Neural progenitor cell (in vitro differentiated cells): ENCODE measurements at regions not wholly inside any gene's neighbourhood (a gene's known extent, or its start where the extent isn't known, plus 50 kb on each side); places are given as distances from the start of the nearest gene placed in this dataset.
A peak's percentile ranks its signal among the peaks of the same experiment; 100 is the strongest.

ENCODE experiments used
- DNase-seq: peaks from one replicate; pipeline ENCODE4 v3.0.0-alpha.2; 2016; ENCODE audit warnings: low spot score
- H2AFZ ChIP-seq: fragments of 200-600 bp; sonication (generic); replicated peaks from 2 replicates; pipeline ENCODE4 v1.6.1; 2016; ENCODE audit warnings: antibody characterized with exemption
- H3F3A ChIP-seq: fragments of 200-600 bp; sonication (generic); 2 replicates; pipeline ENCODE4 v1.6.1; 2016; ENCODE audit warnings: antibody characterized with exemption, low read depth
- H3K27ac ChIP-seq: fragments of 200-600 bp; sonication (generic); 2 replicates; pipeline ENCODE4 v1.5.1; 2016; ENCODE audit warnings: mild to moderate bottlenecking
- H3K27me3 ChIP-seq: fragments of 200-600 bp; sonication (generic); 2 replicates; pipeline ENCODE4 v1.6.1; 2016; ENCODE audit warnings: mild to moderate bottlenecking, moderate library complexity
- H3K36me3 ChIP-seq: fragments of 200-600 bp; sonication (generic); 2 replicates; pipeline ENCODE4 v1.5.1; 2016
- H3K4me1 ChIP-seq: fragments of 200-600 bp; sonication (generic); 2 replicates; pipeline ENCODE4 v1.6.1; 2016; ENCODE audit warnings: mixed run types
- H3K4me2 ChIP-seq: fragments of 200-600 bp; sonication (generic); 2 replicates; pipeline ENCODE4 v1.6.1; 2016
- H3K4me3 ChIP-seq: fragments of 200-600 bp; sonication (generic); 2 replicates; pipeline ENCODE4 v1.5.1; 2016
- H3K79me2 ChIP-seq: fragments of 200-600 bp; sonication (generic); 2 replicates; pipeline ENCODE4 v1.6.1; 2016; ENCODE audit warnings: low read depth
- H3K9ac ChIP-seq: fragments of 200-600 bp; sonication (generic); 2 replicates; pipeline ENCODE4 v1.6.1; 2016
- H3K9me3 ChIP-seq: fragments of 200-600 bp; sonication (generic); 2 replicates; pipeline ENCODE4 v1.5.1; 2016; ENCODE audit warnings: low read depth
- H4K20me1 ChIP-seq: fragments of 200-600 bp; sonication (generic); 2 replicates; pipeline ENCODE4 v1.6.1; 2016; ENCODE audit warnings: low read depth
- H3K27ac Mint-ChIP-seq: 3 replicates; pipeline ENCODE4 v1.8.0; 2021; ENCODE audit warnings: mixed read lengths
- H3K27me3 Mint-ChIP-seq: 2 replicates; pipeline ENCODE4 v1.8.0; 2022; ENCODE audit warnings: low read depth, mild to moderate bottlenecking, inconsistent platforms, moderate library complexity, mixed read lengths; ENCODE audit not compliant: insufficient read depth
- H3K36me3 Mint-ChIP-seq: 3 replicates; pipeline ENCODE4 v1.8.0; 2021; ENCODE audit warnings: mixed read lengths
- H3K4me1 Mint-ChIP-seq: 3 replicates; pipeline ENCODE4 v1.8.0; 2021; ENCODE audit warnings: mixed read lengths
- H3K4me3 Mint-ChIP-seq: 3 replicates; pipeline ENCODE4 v1.8.0; 2021; ENCODE audit warnings: mild to moderate bottlenecking, moderate library complexity, mixed read lengths
- H3K9me3 Mint-ChIP-seq: 3 replicates; pipeline ENCODE4 v1.8.0; 2020; ENCODE audit warnings: mixed read lengths
- EZH2 ChIP-seq: fragments of 200-600 bp; sonication (generic); IDR thresholded peaks from 2 replicates; pipeline ENCODE4 v1.6.1; 2017; ENCODE audit warnings: antibody characterized with exemption, mild to moderate bottlenecking, moderate library complexity
- EZH2phosphoT487 ChIP-seq: fragments of 200-600 bp; sonication (generic); IDR thresholded peaks from 2 replicates; pipeline ENCODE4 v1.6.1; 2017; ENCODE audit warnings: antibody characterized with exemption
- TF ChIP-seq, protein P1 (sequence below): fragments of 200-600 bp; sonication (generic); IDR thresholded peaks from 2 replicates; pipeline ENCODE4 v1.5.1; 2017; ENCODE audit warnings: antibody characterized with exemption, mild to moderate bottlenecking

DNA sequence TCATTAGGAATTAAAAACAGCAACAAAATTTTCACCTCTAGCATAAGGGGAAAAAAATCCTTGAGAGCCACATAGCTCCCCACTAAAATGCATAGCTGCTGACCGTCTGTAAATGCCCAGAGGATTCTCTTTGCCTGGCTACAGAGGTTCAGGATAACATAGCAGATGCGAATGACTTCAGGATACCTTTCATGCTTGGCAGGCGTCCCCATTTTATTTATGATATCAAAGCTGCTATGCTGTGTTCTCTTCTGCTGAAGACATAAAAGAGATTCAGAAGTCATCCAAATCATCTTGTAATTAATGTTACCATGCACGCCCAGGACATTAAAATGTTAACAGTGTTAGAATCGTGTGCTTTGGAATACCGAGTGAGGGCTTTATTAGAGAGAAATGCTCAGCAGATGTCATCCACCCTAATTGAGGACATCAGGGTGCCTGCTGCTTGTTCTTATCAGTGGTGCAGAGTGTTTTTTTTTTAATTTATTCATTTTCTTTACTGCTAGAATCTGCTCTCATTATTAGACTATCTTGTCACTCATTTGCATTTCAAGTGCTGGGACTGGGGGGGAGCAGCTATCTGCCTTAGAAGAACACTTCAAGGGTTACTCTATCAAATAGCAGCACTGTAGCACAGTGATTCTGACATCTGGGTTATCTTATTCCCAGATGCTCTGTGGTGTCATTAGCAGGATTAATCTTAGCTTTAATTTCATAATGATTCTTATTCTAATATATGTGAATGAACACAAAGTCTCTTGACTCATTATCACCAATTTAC is 139.5 kb downstream of the ZNF326 start:
- Histone ChIP-seq H3F3A (no peaks in the 10 kb centered on the region), H4K20me1 (no peaks in the 10 kb centered on the region), H3K79me2 (no peaks in the 10 kb centered on the region), H3K9ac (no peak overlapping the region), H2AFZ (no peak overlapping the region), H3K4me1 (no peaks in the 10 kb centered on the region), H3K36me3 (no peaks in the 10 kb centered on the region), H3K4me3 (no peak overlapping the region), H3K27me3 (peaks cover 6% of the 10 kb centered on the region), H3K27ac (no peak overlapping the region), H3K9me3 (peaks cover 7% of the 10 kb centered on the region), H3K4me2 (no peak overlapping the region)
- Mint-ChIP-seq H3K36me3 (no peaks in the 10 kb centered on the region), H3K9me3 (peaks cover 20% of the 10 kb centered on the region), H3K27ac (no peak overlapping the region), H3K4me1 (peaks cover 4% of the 10 kb centered on the region), H3K4me3 (no peak overlapping the region), H3K27me3 (no peaks in the 10 kb centered on the region)
- no peak for TF ChIP-seq EZH2
- TF ChIP-seq, protein P1, sequence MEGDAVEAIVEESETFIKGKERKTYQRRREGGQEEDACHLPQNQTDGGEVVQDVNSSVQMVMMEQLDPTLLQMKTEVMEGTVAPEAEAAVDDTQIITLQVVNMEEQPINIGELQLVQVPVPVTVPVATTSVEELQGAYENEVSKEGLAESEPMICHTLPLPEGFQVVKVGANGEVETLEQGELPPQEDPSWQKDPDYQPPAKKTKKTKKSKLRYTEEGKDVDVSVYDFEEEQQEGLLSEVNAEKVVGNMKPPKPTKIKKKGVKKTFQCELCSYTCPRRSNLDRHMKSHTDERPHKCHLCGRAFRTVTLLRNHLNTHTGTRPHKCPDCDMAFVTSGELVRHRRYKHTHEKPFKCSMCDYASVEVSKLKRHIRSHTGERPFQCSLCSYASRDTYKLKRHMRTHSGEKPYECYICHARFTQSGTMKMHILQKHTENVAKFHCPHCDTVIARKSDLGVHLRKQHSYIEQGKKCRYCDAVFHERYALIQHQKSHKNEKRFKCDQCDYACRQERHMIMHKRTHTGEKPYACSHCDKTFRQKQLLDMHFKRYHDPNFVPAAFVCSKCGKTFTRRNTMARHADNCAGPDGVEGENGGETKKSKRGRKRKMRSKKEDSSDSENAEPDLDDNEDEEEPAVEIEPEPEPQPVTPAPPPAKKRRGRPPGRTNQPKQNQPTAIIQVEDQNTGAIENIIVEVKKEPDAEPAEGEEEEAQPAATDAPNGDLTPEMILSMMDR = no peak
- no peak for TF ChIP-seq EZH2phosphoT487
- DNase-seq = no peak

DNA sequence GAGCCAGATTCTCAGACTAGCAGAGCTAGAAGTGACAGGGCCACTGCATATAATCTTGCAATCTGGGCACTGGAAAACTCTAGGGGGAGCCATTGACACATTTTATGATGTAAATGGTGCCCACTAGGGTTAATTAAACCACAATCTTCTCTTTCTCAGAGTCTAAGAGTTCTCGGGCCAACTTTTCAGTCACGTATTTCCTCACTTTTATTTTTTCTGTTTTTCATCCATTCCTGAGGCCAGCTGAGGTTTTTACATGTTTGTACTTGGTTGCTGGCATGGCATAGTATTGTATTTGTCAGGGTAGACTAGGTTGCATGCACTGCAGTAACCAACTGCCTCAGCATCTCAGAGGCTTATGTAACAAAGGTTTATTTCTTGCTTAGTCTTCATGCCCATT is 138.2 kb downstream of the ZNF326 start:
- Mint-ChIP-seq H3K27me3 (no peaks in the 10 kb centered on the region), H3K36me3 (no peaks in the 10 kb centered on the region), H3K9me3 (peaks cover 10% of the 10 kb centered on the region), H3K27ac (no peak overlapping the region), H3K4me3 (no peak overlapping the region), H3K4me1 (peaks cover 4% of the 10 kb centered on the region)
- no peaks in the 10 kb centered on the region for H3F3A ChIP-seq
- no peak overlapping the region for H3K4me3 ChIP-seq
- H3K9ac ChIP-seq = no peak overlapping the region
- no peak overlapping the region for H3K27ac ChIP-seq
- peaks cover 7% of the 10 kb centered on the region for H3K9me3 ChIP-seq
- no peak overlapping the region for H3K4me2 ChIP-seq
- H3K36me3 ChIP-seq = no peaks in the 10 kb centered on the region
- H2AFZ ChIP-seq = no peak overlapping the region
- H3K4me1 ChIP-seq = no peaks in the 10 kb centered on the region
- no peaks in the 10 kb centered on the region for H4K20me1 ChIP-seq
- peak; percentile 80 for DNase-seq
- H3K79me2 ChIP-seq = no peaks in the 10 kb centered on the region
- peaks cover 6% of the 10 kb centered on the region for H3K27me3 ChIP-seq
- TF ChIP-seq, protein P1 = peak; percentile 82
- TF ChIP-seq EZH2phosphoT487 = no peak

DNA sequence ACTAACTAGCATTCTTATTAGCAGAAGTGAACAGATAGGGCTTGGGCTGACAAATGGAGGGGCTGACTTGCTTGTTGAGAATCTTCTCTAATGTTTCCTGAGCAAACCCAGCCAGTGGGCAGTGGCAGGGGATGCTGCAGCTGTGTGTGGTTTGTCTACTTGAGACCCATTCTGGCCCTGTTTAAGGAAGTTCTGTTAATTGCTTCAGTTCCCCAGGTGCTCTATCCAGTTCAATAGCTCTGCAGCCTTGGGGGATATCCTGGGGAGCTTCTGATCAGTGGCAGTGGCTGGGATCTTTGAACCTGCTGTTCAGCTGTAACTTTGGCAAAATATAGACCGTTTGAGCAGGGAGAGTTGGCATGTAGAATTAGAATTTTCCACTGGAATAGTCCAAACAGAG is 137.4 kb downstream of the ZNF326 start:
- Mint-ChIP-seq H3K4me3 (no peak overlapping the region), H3K27me3 (no peaks in the 10 kb centered on the region), H3K36me3 (no peaks in the 10 kb centered on the region), H3K4me1 (peaks cover 4% of the 10 kb centered on the region), H3K27ac (no peak overlapping the region), H3K9me3 (peaks cover 5% of the 10 kb centered on the region)
- no peaks in the 10 kb centered on the region for H3K79me2 ChIP-seq
- DNase-seq = no peak
- no peaks in the 10 kb centered on the region for H3K4me1 ChIP-seq
- no peak overlapping the region for H3K4me2 ChIP-seq
- H4K20me1 ChIP-seq = no peaks in the 10 kb centered on the region
- peaks cover 4% of the 10 kb centered on the region for H3K9me3 ChIP-seq
- no peak overlapping the region for H3K27ac ChIP-seq
- TF ChIP-seq EZH2 (no peak), EZH2phosphoT487 (no peak)
- TF ChIP-seq, protein P1 = no peak
- H3K27me3 ChIP-seq = peaks cover 6% of the 10 kb centered on the region
- no peak overlapping the region for H2AFZ ChIP-seq
- H3F3A ChIP-seq = no peaks in the 10 kb centered on the region
- H3K9ac ChIP-seq = no peak overlapping the region
- no peak overlapping the region for H3K4me3 ChIP-seq
- H3K36me3 ChIP-seq = no peaks in the 10 kb centered on the region
